NCI-H82 treated with DMSO at 0.1 percent for 48 hours (cell line): ENCODE measurements at regions not wholly inside any gene's neighbourhood (a gene's known extent, or its start where the extent isn't known, plus 50 kb on each side); places are given as distances from the start of the nearest gene placed in this dataset.
"Not testable (repeated sequence)": the region's sequence is repeated elsewhere in the genome, so short reads cannot be mapped to it uniquely, and the experiment has no call there.

Experiments
- DNase-seq: peaks from one replicate; lab custom pipeline; 2025; ENCODE audit not compliant: unreplicated experiment; lab: John Stamatoyannopoulos, UW

GRCh38 chr5:124516567-124516966 lies 229.9 kb downstream of the ZNF608 start:
- no peak for DNase-seq

- DNase-seq = no peak
Observed at GRCh38 chr5:124515497-124516245, 230.8 kb downstream of the ZNF608 start.

GRCh38 chr5:124514956-124515355 lies 231.5 kb downstream of the ZNF608 start:
- no peak for DNase-seq

GRCh38 chr5:124512952-124513632 lies 233.3 kb downstream of the ZNF608 start:
- no peak for DNase-seq

GRCh38 chr5:124512236-124512635 lies 234.2 kb downstream of the ZNF608 start:
- no peak for DNase-seq

- DNase-seq = no peak
Observed at GRCh38 chr5:124511791-124512190, 234.6 kb downstream of the ZNF608 start.

GRCh38 chr5:124507688-124508087 lies 238.8 kb downstream of the ZNF608 start:
- no peak for DNase-seq

- DNase-seq = no peak
Observed at GRCh38 chr5:124504081-124504916, 242.1 kb downstream of the ZNF608 start.

- no peak for DNase-seq
Observed at GRCh38 chr5:124502551-124502950, 243.9 kb downstream of the ZNF608 start.

- peak; percentile 8 for DNase-seq
Observed at GRCh38 chr5:124499818-124500217, 246.6 kb downstream of the ZNF608 start.

- not testable (repeated sequence) for DNase-seq
Observed at GRCh38 chr5:124496968-124497367, 249.5 kb downstream of the ZNF608 start.

GRCh38 chr5:124494540-124495116 lies 251.8 kb downstream of the ZNF608 start:
- no peak for DNase-seq

GRCh38 chr5:124492444-124493224 lies 253.8 kb downstream of the ZNF608 start:
- DNase-seq = no peak

- not testable (repeated sequence) for DNase-seq
Observed at GRCh38 chr5:124490315-124490714, 256.1 kb downstream of the ZNF608 start.

- DNase-seq = no peak
Observed at GRCh38 chr5:124481419-124481818, 265.0 kb downstream of the ZNF608 start.

- no peak for DNase-seq
Observed at GRCh38 chr5:124480964-124481363, 265.5 kb downstream of the ZNF608 start.

GRCh38 chr5:124480022-124480421 lies 266.4 kb downstream of the ZNF608 start:
- peak; percentile 90 for DNase-seq

GRCh38 chr5:124478264-124478663 lies 268.2 kb downstream of the ZNF608 start:
- DNase-seq = no peak

- no peak for DNase-seq
Observed at GRCh38 chr5:124477577-124477976, 268.9 kb downstream of the ZNF608 start.

- DNase-seq = no peak
Observed at GRCh38 chr5:124477062-124477461, 269.4 kb downstream of the ZNF608 start.
